ENCODE measurements at regions not wholly inside any gene's neighbourhood (a gene's known extent, or its start where the extent isn't known, plus 50 kb on each side); places are given as distances from the start of the nearest gene placed in this dataset.
"Not testable (repeated sequence)": the region's sequence is repeated elsewhere in the genome, so short reads cannot be mapped to it uniquely, and the experiment has no call there.

- no peak for DNase-seq
Observed at GRCh38 chr2:234861841-234862735, 89.7 kb upstream of the SH3BP4 start.

- DNase-seq, result not testable (repeated sequence)
Observed at GRCh38 chr2:234859330-234859872, 92.4 kb upstream of the SH3BP4 start.

GRCh38 chr2:234858790-234859329 lies 93.0 kb upstream of the SH3BP4 start:
- no peak for DNase-seq

GRCh38 chr2:234858145-234858544 lies 93.7 kb upstream of the SH3BP4 start:
- no peak for DNase-seq

- no peak for DNase-seq
Observed at GRCh38 chr2:234853729-234854128, 98.1 kb upstream of the SH3BP4 start.

- no peak for DNase-seq
Observed at GRCh38 chr2:234852941-234853340, 98.9 kb upstream of the SH3BP4 start.

- no peak for DNase-seq
Observed at GRCh38 chr2:234852035-234852434, 99.8 kb upstream of the SH3BP4 start.

GRCh38 chr2:234851451-234851850 lies 100.4 kb upstream of the SH3BP4 start:
- no peak for DNase-seq

GRCh38 chr2:234850818-234851217 lies 101.0 kb upstream of the SH3BP4 start:
- no peak for DNase-seq

- DNase-seq, result no peak
Observed at GRCh38 chr2:234849678-234850077, 102.1 kb upstream of the SH3BP4 start.

- DNase-seq, result no peak
Observed at GRCh38 chr2:234848578-234848977, 103.2 kb upstream of the SH3BP4 start.

- DNase-seq, result no peak
Observed at GRCh38 chr2:234847639-234848038, 104.2 kb upstream of the SH3BP4 start.

- DNase-seq, result no peak
Observed at GRCh38 chr2:234847364-234847635, 104.5 kb upstream of the SH3BP4 start.

GRCh38 chr2:234846599-234847363 lies 105.0 kb upstream of the SH3BP4 start:
- DNase-seq, result no peak

- no peak for DNase-seq
Observed at GRCh38 chr2:234845602-234846590, 105.9 kb upstream of the SH3BP4 start.

GRCh38 chr2:234843411-234843810 lies 108.4 kb upstream of the SH3BP4 start:
- no peak for DNase-seq

GRCh38 chr2:234842753-234843152 lies 109.1 kb upstream of the SH3BP4 start:
- no peak for DNase-seq

GRCh38 chr2:234841321-234842015 lies 110.3 kb upstream of the SH3BP4 start:
- no peak for DNase-seq

- DNase-seq, result no peak
Observed at GRCh38 chr2:234840336-234840735, 111.5 kb upstream of the SH3BP4 start.

GRCh38 chr2:234839285-234839684 lies 112.5 kb upstream of the SH3BP4 start:
- DNase-seq, result no peak

- no peak for DNase-seq
Observed at GRCh38 chr2:234836271-234836670, 115.5 kb upstream of the SH3BP4 start.

- DNase-seq, result no peak
Observed at GRCh38 chr2:234835738-234836137, 116.1 kb upstream of the SH3BP4 start.

Measured in activated CD4-positive, alpha-beta T cell treated with anti-CD3 and anti-CD28 coated beads, Interleukin-2, amount 50 U/mL, for 4 hours (primary cell).